DMS153 treated with DMSO at 0.1 percent for 48 hours (cell line): ENCODE measurements at regions not wholly inside any gene's neighbourhood (a gene's known extent, or its start where the extent isn't known, plus 50 kb on each side); places are given as distances from the start of the nearest gene placed in this dataset.

Experiments used
- DNase-seq: peaks from one replicate; lab custom pipeline; 2025; ENCODE audit not compliant: unreplicated experiment; lab: John Stamatoyannopoulos, UW

GRCh38 chr3:16048435-16049318 lies 125.8 kb upstream of the GALNT15 start:
- DNase-seq = peak; percentile 0

GRCh38 chr3:16050641-16051467 lies 123.6 kb upstream of the GALNT15 start:
- no peak for DNase-seq

GRCh38 chr3:16051691-16052090 lies 122.8 kb upstream of the GALNT15 start:
- no peak for DNase-seq

- no peak for DNase-seq
These were observed 121.5 kb upstream of the GALNT15 start for GRCh38 chr3:16052964-16053363.

- DNase-seq = no peak
These were observed 120.7 kb upstream of the GALNT15 start for GRCh38 chr3:16053794-16054193.

- no peak for DNase-seq
These were observed 118.8 kb upstream of the GALNT15 start for GRCh38 chr3:16055606-16056211.

GRCh38 chr3:16056217-16056616 lies 118.3 kb upstream of the GALNT15 start:
- no peak for DNase-seq

GRCh38 chr3:16058521-16058920 lies 116.0 kb upstream of the GALNT15 start:
- DNase-seq = no peak

- DNase-seq = no peak
These were observed 115.4 kb upstream of the GALNT15 start for GRCh38 chr3:16059081-16059537.

GRCh38 chr3:16059711-16060357 lies 114.6 kb upstream of the GALNT15 start:
- no peak for DNase-seq

- no peak for DNase-seq
These were observed 114.1 kb upstream of the GALNT15 start for GRCh38 chr3:16060358-16060852.

- no peak for DNase-seq
These were observed 113.5 kb upstream of the GALNT15 start for GRCh38 chr3:16060945-16061344.

- no peak for DNase-seq
These were observed 113.0 kb upstream of the GALNT15 start for GRCh38 chr3:16061491-16061890.

- DNase-seq = no peak
These were observed 110.9 kb upstream of the GALNT15 start for GRCh38 chr3:16063603-16064002.

GRCh38 chr3:16064642-16065414 lies 109.7 kb upstream of the GALNT15 start:
- no peak for DNase-seq

GRCh38 chr3:16066545-16066944 lies 107.9 kb upstream of the GALNT15 start:
- DNase-seq = no peak

GRCh38 chr3:16066975-16067374 lies 107.5 kb upstream of the GALNT15 start:
- no peak for DNase-seq

- DNase-seq = no peak
These were observed 106.5 kb upstream of the GALNT15 start for GRCh38 chr3:16067837-16068471.

- no peak for DNase-seq
These were observed 105.1 kb upstream of the GALNT15 start for GRCh38 chr3:16069149-16069922.
